Activated naive CD4-positive, alpha-beta T cell treated with anti-CD3 and anti-CD28 coated beads for 36 hours (primary cell): ENCODE measurements at regions not wholly inside any gene's neighbourhood (a gene's known extent, or its start where the extent isn't known, plus 50 kb on each side); places are given as distances from the start of the nearest gene placed in this dataset.
"Not testable (repeated sequence)": the region's sequence is repeated elsewhere in the genome, so short reads cannot be mapped to it uniquely, and the experiment has no call there.

ENCODE experiments used
- CTCF ChIA-PET: fragments of 350-600 bp; sonication (Branson Sonifier 250); formaldehyde crosslinking; loops from one replicate; lab custom pipeline; 2021; ENCODE audit warnings: antibody characterized with exemption; lab: Charles Lee
- DNase-seq: peaks from one replicate; pipeline ENCODE4 v3.0.0-alpha.2; 2020
- H3K27ac Mint-ChIP-seq: one replicate; pipeline ENCODE4 v1.8.0; 2021; ENCODE audit warnings: mild to moderate bottlenecking, mixed read lengths
- H3K27me3 Mint-ChIP-seq: one replicate; pipeline ENCODE4 v1.8.0; 2021; ENCODE audit warnings: low read depth, mixed read lengths
- H3K36me3 Mint-ChIP-seq: one replicate; pipeline ENCODE4 v1.8.0; 2021; ENCODE audit warnings: low read depth, mixed read lengths
- H3K4me1 Mint-ChIP-seq: one replicate; pipeline ENCODE4 v1.8.0; 2021; ENCODE audit warnings: low read depth, mixed read lengths
- H3K4me3 Mint-ChIP-seq: one replicate; pipeline ENCODE4 v1.8.0; 2021; ENCODE audit warnings: mild to moderate bottlenecking, moderate library complexity, mixed read lengths
- H3K9me3 Mint-ChIP-seq: one replicate; pipeline ENCODE4 v1.8.0; 2021; ENCODE audit warnings: mixed read lengths
- intact Hi-C: fragments of 100-400 bp; cut with micrococcal nuclease; formaldehyde crosslinking; loops from one replicate; pipeline ENCODE4 v1.15.1; 2023

DNA sequence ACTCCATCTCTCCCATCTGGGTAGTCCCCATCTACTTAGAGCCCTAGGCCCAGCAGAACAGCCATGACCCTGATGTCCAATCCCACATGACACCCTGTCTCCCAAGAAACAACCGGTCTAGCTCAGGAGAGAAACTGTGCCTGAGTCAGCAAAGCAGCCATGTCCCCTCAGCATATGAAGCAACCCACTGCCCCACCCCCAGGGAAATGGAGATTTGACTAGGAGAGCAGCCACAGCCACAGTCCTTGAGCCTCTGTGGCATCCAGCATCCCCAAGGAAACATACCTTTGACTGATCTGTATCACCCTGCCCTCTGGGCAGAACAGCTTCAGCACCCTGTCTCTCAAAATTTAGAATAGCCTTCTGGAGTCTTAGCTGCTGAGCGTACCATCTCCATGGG is 641.9 kb upstream of the FBXO33 start:
- Mint-ChIP-seq H3K4me1 (no peaks in the 10 kb centered on the region), H3K27me3 (no peaks in the 10 kb centered on the region), H3K4me3 (no peak overlapping the region), H3K27ac (no peak overlapping the region), H3K9me3 (no peaks in the 10 kb centered on the region), H3K36me3 (no peaks in the 10 kb centered on the region)
- intact Hi-C loops: no loop called here
- CTCF ChIA-PET: no interaction called here
- DNase-seq: no peak

GRCh38 chr14:40072175-40072574 is 639.9 kb upstream of the FBXO33 start:
- CTCF ChIA-PET: no interaction called here
- Mint-ChIP-seq H3K9me3 (no peaks in the 10 kb centered on the region), H3K27me3 (no peaks in the 10 kb centered on the region), H3K36me3 (no peaks in the 10 kb centered on the region), H3K27ac (no peak overlapping the region), H3K4me1 (no peaks in the 10 kb centered on the region), H3K4me3 (no peak overlapping the region)
- intact Hi-C loops: no loop called here
- no peak for DNase-seq

- Mint-ChIP-seq H3K36me3 (no peaks in the 10 kb centered on the region), H3K9me3 (peaks cover 9% of the 10 kb centered on the region), H3K27ac (no peak overlapping the region), H3K4me3 (no peak overlapping the region), H3K4me1 (no peaks in the 10 kb centered on the region), H3K27me3 (no peaks in the 10 kb centered on the region)
- CTCF ChIA-PET: no interaction called here
- no peak for DNase-seq
- intact Hi-C loops: no loop called here
Measured at GRCh38 chr14:40058901-40059897, 627.0 kb upstream of the FBXO33 start.

GRCh38 chr14:40053416-40053815 is 621.2 kb upstream of the FBXO33 start:
- no peak for DNase-seq
- no peaks in the 10 kb centered on the region for H3K36me3 Mint-ChIP-seq
- CTCF ChIA-PET: no interaction called here
- H3K4me3 Mint-ChIP-seq: no peak overlapping the region
- no peaks in the 10 kb centered on the region for H3K27me3 Mint-ChIP-seq
- H3K27ac Mint-ChIP-seq: no peak overlapping the region
- intact Hi-C loops: no loop called here
- H3K4me1 Mint-ChIP-seq: no peaks in the 10 kb centered on the region
- no peaks in the 10 kb centered on the region for H3K9me3 Mint-ChIP-seq

GRCh38 chr14:40028991-40029390 is 596.8 kb upstream of the FBXO33 start:
- intact Hi-C loops: no loop called here
- Mint-ChIP-seq H3K9me3 (peaks cover 2% of the 10 kb centered on the region), H3K27ac (no peak overlapping the region), H3K4me1 (no peaks in the 10 kb centered on the region), H3K4me3 (no peak overlapping the region), H3K36me3 (no peaks in the 10 kb centered on the region), H3K27me3 (no peaks in the 10 kb centered on the region)
- no peak for DNase-seq
- CTCF ChIA-PET: interaction anchor here (0.6 kb wide), 1 partner anchor 310 kb away, joined by 3 read pairs; no protein-coding TSS in a partner anchor

- intact Hi-C loops: no loop called here
- H3K36me3 Mint-ChIP-seq: no peaks in the 10 kb centered on the region
- no peaks in the 10 kb centered on the region for H3K4me1 Mint-ChIP-seq
- no peaks in the 10 kb centered on the region for H3K27me3 Mint-ChIP-seq
- H3K9me3 Mint-ChIP-seq: peaks cover 2% of the 10 kb centered on the region
- no peak overlapping the region for H3K27ac Mint-ChIP-seq
- CTCF ChIA-PET: no interaction called here
- no peak for DNase-seq
- no peak overlapping the region for H3K4me3 Mint-ChIP-seq
Measured at GRCh38 chr14:40025101-40025500, 592.9 kb upstream of the FBXO33 start.

DNA sequence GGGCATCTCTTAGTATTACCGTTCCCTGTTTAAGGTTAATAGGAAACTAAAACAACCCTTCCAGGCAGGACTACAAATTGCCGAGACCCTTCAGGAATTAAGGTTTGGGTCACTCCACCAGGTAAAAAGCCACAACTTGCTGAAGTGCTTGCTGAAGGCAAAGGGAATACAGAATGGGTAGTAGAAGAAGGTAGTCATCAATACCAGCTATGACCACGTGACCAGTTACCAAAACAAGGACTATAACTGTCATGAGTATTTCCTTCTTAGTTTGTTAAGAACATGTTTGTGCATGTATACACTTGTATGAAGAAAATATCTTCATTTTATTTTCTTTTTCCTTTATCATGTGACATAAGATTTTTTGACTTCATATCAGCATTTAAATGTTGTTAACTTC is 578.7 kb upstream of the FBXO33 start:
- no peak for DNase-seq
- intact Hi-C loops: no loop called here
- CTCF ChIA-PET: no interaction called here
- Mint-ChIP-seq H3K27ac (no peak overlapping the region), H3K27me3 (no peaks in the 10 kb centered on the region), H3K4me3 (no peak overlapping the region), H3K9me3 (peaks cover 5% of the 10 kb centered on the region), H3K36me3 (no peaks in the 10 kb centered on the region), H3K4me1 (no peaks in the 10 kb centered on the region)

GRCh38 chr14:40009771-40010170 is 577.5 kb upstream of the FBXO33 start:
- no peak for DNase-seq
- Mint-ChIP-seq H3K4me1 (no peaks in the 10 kb centered on the region), H3K9me3 (peaks cover 5% of the 10 kb centered on the region), H3K4me3 (no peak overlapping the region), H3K27ac (no peak overlapping the region), H3K27me3 (no peaks in the 10 kb centered on the region), H3K36me3 (no peaks in the 10 kb centered on the region)
- CTCF ChIA-PET: no interaction called here
- intact Hi-C loops: no loop called here

- H3K4me3 Mint-ChIP-seq, H3K4me1 Mint-ChIP-seq, H3K27ac Mint-ChIP-seq, H3K27me3 Mint-ChIP-seq, DNase-seq, intact Hi-C loops, H3K9me3 Mint-ChIP-seq, H3K36me3 Mint-ChIP-seq: not testable (repeated sequence)
- CTCF ChIA-PET: interaction anchor here (1.2 kb wide), 1 partner anchor 18 kb away, joined by 3 read pairs; no protein-coding TSS in a partner anchor
Measured at GRCh38 chr14:40008345-40008744, 576.1 kb upstream of the FBXO33 start.

- H3K27me3 Mint-ChIP-seq: no peaks in the 10 kb centered on the region
- no peaks in the 10 kb centered on the region for H3K9me3 Mint-ChIP-seq
- H3K4me1 Mint-ChIP-seq: no peaks in the 10 kb centered on the region
- no peak overlapping the region for H3K4me3 Mint-ChIP-seq
- CTCF ChIA-PET: no interaction called here
- intact Hi-C loops: no loop called here
- DNase-seq: no peak
- H3K36me3 Mint-ChIP-seq: no peaks in the 10 kb centered on the region
- H3K27ac Mint-ChIP-seq: no peak overlapping the region
Measured at GRCh38 chr14:40004871-40005500, 572.8 kb upstream of the FBXO33 start.

DNA sequence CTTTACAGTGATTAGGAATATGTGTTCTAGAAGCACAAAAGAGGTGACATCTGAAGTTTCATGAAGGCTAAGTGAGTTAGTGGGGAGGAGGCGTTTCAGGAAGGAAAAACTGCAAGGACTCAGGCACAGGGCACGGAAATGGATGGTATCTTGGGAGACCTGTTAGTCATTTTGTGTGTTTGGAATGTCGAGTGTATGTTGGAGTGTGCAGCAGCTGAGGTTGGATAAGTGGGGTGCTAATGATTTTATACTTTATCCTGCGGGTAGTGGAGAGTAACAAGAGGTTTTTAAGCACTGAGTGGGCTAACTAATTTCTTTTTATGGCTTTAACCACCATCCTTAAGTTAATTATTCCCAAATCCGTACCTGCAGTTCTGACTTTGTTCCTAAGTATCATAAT is 571.5 kb upstream of the FBXO33 start:
- no peaks in the 10 kb centered on the region for H3K36me3 Mint-ChIP-seq
- no peaks in the 10 kb centered on the region for H3K4me1 Mint-ChIP-seq
- CTCF ChIA-PET: no interaction called here
- H3K27me3 Mint-ChIP-seq: no peaks in the 10 kb centered on the region
- DNase-seq: no peak
- no peaks in the 10 kb centered on the region for H3K9me3 Mint-ChIP-seq
- H3K27ac Mint-ChIP-seq: no peak overlapping the region
- intact Hi-C loops: no loop called here
- H3K4me3 Mint-ChIP-seq: no peak overlapping the region

- Mint-ChIP-seq H3K9me3 (no peaks in the 10 kb centered on the region), H3K36me3 (no peaks in the 10 kb centered on the region), H3K27me3 (no peaks in the 10 kb centered on the region), H3K4me3 (no peak overlapping the region), H3K4me1 (no peaks in the 10 kb centered on the region), H3K27ac (no peak overlapping the region)
- no peak for DNase-seq
- intact Hi-C loops: no loop called here
- CTCF ChIA-PET: no interaction called here
Measured at GRCh38 chr14:39998854-39999253, 566.6 kb upstream of the FBXO33 start.

GRCh38 chr14:39998114-39998513 is 565.9 kb upstream of the FBXO33 start:
- H3K36me3 Mint-ChIP-seq: no peaks in the 10 kb centered on the region
- intact Hi-C loops: no loop called here
- no peaks in the 10 kb centered on the region for H3K4me1 Mint-ChIP-seq
- no peak overlapping the region for H3K4me3 Mint-ChIP-seq
- no peak for DNase-seq
- H3K27me3 Mint-ChIP-seq: no peaks in the 10 kb centered on the region
- no peak overlapping the region for H3K27ac Mint-ChIP-seq
- CTCF ChIA-PET: no interaction called here
- H3K9me3 Mint-ChIP-seq: no peaks in the 10 kb centered on the region
